HG03280 (cell line): ENCODE measurements at regions not wholly inside any gene's neighbourhood (a gene's known extent, or its start where the extent isn't known, plus 50 kb on each side); places are given as distances from the start of the nearest gene placed in this dataset.
"Not testable (repeated sequence)": the region's sequence is repeated elsewhere in the genome, so short reads cannot be mapped to it uniquely, and the experiment has no call there.

Experiments
- ATAC-seq: cut with Tn5 transposase; IDR thresholded peaks from one replicate; pipeline ENCODE4 v1.9.1; 2021; ENCODE audit warnings: mild to moderate bottlenecking, moderate library complexity; ENCODE audit not compliant: unreplicated experiment

DNA sequence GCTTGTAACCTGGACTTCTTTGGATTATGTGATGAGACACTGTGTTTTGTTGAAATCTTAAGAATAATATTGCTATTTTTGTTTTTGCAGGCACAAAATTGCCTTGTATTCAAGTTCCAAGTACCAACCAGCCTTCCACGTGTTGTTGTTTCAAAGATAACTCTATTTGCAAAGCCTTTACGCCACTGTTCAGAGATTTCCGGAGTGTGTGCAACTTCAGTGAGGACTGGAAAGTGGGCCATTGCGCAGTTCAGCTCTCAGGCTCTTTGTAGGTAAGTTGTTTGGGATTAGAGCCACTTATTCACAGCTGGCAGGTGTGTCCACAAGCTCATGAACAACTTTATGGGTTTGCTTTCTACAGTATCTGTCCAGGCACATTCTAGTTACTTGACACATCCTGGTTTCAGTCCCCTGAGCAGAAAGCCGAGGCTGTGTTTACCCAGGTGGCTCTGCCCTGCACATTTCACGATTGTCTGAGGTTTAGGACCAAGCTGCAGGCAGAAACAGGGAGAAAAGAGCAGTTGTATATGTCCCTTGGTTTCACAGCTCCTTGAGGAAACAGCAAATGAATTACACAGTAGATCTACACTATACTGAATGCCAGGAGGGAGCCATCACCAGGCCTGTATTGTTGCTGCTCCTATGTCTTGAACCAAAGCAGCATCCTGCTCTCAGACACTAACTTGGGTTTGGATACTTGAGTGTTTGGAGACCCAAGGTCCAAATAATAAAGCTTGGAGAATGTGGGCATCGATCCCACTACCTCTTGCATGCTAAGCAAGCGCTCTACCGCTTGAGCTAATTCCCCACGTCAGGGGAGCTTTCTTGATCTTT lies 136.1 kb upstream of the ZNF322 start:
- not testable (repeated sequence) for ATAC-seq

- not testable (repeated sequence) for ATAC-seq
Measured at GRCh38 chr6:26799903-26800633, 140.5 kb upstream of the ZNF322 start.

DNA sequence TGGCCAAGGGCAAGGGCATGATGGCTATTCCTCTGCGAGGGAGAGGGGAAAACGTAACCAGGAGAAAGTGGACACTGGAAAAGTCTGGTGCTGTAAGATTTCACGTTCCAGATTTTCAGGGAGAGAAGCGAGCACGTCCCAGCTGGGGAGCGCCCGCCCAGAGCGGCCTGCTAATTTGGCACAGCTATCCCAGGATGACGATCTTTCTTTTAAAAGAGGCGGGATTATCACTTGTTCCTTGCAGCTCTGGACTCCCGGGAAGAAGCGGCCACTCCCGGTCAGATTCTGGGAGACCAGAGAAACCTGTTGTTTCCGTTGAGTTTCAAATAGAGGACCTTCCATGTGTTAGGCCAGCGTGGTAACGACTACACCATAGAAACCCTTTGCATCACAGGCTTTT lies 144.2 kb upstream of the ZNF322 start:
- ATAC-seq, result not testable (repeated sequence)

GRCh38 chr6:26811486-26812116 lies 152.1 kb upstream of the ZNF322 start:
- ATAC-seq, result not testable (repeated sequence)

DNA sequence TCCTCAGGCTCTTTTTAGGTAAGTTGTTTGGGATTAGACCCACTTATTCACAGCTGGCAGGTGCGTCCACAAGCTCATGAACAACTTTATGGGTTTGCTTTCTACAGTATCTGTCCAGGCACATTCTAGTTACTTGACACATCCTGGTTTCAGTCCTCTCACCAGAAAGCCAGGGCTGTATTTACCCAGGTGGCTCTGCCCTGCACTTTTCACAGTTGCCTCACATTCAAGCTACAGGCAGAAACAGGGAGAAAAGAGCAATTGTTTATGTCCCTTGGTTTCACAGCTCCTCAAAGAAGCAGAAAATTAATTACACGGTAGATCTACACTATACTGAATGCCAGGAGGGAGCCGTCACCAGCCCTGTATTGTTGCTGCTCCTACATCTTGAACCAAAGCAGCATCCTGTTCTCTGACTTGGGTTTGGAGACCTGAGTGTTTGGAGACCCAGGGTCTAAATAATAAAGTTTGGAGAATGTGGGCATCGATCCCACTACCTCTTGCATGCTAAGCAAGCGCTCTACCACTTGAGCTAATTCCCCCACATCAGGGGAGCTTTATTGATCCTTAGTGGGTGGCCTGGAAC lies 159.2 kb upstream of the ZNF322 start:
- not testable (repeated sequence) for ATAC-seq

DNA sequence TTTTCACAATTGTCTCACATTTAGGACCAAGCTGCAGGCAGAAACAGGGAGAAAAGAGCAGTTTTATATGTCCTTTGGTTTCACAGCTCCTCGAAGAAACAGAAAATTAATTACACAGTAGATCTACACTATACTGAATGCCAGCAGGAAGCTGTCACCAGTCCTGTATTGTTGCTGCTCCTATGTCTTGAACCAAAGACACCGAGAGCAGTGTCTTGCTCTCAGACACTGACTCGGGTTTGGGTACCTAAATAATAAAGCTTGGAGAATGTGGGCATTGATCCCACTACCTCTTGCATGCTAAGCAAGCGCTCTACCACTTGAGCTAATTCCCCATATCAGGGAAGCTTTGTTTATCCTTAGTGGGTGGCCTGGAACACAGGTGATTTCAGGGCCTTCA lies 168.4 kb upstream of the ZNF322 start:
- ATAC-seq, result not testable (repeated sequence)

DNA sequence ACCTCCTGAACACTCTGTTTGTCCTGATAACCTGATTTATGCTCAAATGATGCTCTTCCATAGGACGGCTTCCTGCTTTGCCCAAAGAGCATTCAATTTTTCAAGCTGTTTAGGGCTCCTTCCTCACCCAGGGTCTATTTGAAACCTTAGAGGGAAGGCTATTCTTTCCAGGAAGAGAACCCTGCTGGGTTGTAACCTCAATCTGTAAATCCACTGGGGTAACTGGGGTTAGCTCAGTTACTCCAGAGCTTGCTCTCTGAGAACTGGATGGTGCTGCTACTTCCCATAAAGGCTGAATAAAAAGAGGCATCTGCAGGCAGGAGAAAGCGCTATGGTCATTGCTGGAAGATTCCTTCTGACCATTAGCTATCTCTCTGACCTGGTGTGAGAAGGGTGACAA lies 169.9 kb upstream of the ZNF322 start:
- ATAC-seq, result not testable (repeated sequence)

- ATAC-seq, result not testable (repeated sequence)
Measured at GRCh38 chr6:26830992-26831391, 171.4 kb upstream of the ZNF322 start.

DNA sequence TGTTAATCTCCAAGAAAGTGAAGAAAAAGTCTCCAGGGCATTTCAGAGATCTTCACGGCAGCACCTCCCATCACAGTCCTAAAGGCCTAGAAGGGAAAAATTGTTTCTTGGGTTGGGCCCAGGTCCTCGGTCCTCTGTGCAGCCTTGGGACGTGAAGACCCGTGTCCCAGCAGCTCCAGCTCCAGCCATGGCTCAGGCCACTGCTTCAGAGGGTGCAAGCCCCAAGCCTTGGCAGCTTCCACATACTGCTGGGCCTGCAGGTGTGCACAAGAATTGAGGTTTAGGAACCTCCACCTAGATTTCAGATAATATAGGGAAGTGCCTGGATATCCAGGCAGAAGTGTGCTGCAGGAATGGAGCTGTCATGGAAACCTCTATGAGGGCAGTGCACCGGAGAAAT lies 176.2 kb upstream of the ZNF322 start:
- not testable (repeated sequence) for ATAC-seq

DNA sequence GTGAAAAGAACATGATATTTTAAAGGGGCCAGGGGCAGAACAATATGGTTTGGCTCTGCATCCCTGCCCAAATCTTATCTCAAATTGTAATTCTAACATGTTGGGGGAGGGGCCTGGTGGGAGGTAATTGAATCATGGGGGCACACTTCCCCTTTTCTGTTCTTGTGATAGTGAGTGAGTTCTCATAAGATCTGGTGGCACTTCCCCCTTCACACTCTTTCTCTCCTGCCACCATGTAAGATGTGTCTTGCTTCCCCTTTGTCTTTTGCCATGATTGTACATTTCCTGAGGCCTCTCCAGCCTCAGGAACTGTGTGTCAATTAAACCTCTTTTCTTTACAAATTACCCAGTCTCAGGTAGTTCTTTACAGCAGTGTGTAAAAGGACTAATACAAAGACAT lies 177.1 kb upstream of the ZNF322 start:
- ATAC-seq, result not testable (repeated sequence)

- not testable (repeated sequence) for ATAC-seq
Measured at GRCh38 chr6:26844823-26845222, 185.3 kb upstream of the ZNF322 start.

- not testable (repeated sequence) for ATAC-seq
Measured at GRCh38 chr6:26857289-26857688, 197.7 kb upstream of the ZNF322 start.

DNA sequence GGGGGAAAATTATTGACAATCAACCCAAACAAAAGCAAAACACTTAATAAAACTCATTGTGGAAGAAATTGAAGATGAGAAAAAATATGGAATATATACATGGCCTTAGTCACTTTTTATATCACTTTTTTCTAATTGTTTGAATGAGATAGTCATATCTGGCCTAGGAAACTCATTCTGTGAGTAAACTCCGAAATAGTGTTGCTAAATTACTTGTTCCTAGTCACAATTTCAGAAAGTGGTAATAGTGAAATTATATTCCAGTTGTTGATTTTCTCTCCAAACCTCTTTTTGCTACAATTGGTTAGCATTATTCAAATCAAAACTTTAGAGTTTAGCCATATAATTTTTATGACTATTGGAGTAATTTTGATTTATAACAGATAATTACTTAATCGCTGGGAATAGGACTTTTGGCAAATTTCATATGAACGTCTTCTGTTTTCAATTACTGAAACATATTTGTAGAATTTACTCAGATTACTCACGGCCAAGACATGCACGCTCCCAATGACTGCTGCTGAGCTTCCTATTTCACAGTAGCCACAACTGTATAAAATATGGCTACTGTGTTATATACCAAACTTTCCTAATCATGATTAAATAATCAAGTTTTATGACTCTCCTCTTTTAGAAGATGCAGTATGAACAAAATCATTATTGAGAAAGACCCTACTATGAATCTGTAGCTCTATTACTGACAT lies 199.7 kb upstream of the ZNF322 start:
- ATAC-seq, result not testable (repeated sequence)

DNA sequence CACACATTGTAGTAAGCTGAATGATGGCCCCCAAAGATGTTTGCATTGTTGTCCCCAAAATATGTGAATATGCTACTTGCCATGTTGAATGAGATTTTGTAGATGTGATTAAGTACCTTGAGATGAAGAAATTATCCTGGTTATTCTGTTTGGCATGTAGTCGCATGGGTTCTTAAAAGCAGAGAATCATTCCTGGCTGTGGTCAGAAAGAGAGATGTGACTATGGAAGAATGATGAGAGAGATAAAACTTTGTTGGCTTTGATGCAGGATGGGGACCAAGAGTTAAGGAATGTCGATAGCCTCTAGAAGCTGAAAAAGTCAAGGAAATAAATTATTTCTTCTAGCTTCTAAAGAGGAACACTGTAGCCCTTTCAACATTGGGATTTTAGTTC lies 200.2 kb upstream of the ZNF322 start:
- ATAC-seq, result not testable (repeated sequence)

GRCh38 chr6:26861913-26862312 lies 202.4 kb upstream of the ZNF322 start:
- ATAC-seq, result not testable (repeated sequence)

DNA sequence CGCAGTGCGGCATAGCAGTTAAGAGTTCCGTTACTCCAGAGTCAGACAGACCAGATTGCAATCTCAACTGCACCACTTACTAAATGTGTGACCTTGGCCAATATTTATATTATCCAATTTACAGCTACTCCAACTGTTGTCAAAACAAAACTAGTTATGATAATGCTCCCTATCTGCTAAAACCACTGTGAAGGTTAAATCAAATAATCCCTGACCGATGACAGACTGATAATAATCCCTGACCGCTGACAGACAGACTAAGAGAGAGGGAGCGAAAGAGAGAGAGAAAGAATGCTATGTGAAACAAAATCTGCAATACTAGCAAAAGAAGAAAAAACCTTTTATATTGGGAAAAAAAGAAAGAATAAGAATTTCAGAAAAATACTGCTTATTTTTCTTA lies 204.1 kb upstream of the ZNF322 start:
- not testable (repeated sequence) for ATAC-seq

DNA sequence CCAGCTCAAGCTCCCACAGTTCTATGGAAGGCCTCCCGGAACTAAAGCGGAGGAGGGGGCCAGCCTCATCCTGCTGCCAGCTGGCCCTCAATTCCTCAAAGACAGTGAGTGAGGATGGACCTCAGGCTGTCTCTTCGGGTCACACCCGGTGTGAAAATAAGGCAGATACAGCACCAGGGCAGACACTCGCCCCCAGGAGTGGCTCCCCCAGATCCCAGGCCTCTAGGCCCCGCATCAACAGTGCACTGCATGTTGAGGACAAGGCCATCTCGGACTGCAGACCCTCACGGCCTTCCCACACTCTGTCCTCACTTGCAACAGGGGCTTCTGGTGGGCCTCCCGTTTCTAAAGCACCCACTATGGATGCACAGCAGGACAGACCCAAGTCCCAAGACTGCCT lies 239.2 kb upstream of the ZNF322 start:
- ATAC-seq, result not testable (repeated sequence)

- not testable (repeated sequence) for ATAC-seq
Measured at GRCh38 chr6:26924206-26924605, 264.7 kb upstream of the ZNF322 start.

DNA sequence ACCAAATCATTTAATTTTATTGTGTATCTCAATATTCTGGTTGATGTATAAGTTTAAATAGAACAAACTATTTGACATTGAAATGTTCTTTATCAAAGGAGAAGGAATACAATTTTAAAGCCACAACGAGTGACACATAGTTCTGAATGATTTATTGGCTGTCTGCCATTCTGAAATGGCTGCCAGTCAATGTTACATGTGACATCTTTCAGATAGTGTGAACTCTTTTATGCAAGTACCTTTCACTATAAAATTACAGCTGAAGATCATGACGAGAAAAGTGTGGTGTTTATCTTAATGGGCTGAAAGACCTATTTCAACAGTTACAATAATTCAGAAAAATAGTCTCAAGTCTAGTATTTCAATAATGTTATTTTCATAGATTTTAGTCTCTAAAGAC lies 268.6 kb upstream of the ZNF322 start:
- not testable (repeated sequence) for ATAC-seq

DNA sequence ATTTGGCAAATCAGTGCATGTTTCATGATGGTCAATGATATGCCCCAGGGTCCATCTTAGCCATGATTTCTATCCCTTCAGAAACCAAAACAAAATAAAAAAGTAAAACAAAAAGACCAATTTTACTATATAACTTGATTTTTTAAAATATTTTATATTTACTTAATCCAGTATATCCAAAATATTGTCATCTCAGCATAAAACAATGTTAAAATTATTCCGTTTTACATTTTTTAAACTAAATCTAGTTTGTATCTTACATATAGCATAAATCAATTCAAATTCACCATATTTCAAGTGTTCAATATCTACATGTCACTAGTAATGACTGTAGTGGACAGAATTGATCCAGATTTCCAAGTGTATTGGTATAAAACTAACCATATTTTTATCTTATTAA lies 277.7 kb upstream of the ZNF322 start:
- not testable (repeated sequence) for ATAC-seq
